HEK293T (cell line): ENCODE measurements at regions not wholly inside any gene's neighbourhood (a gene's known extent, or its start where the extent isn't known, plus 50 kb on each side); places are given as distances from the start of the nearest gene placed in this dataset.
"Not testable (repeated sequence)": the region's sequence is repeated elsewhere in the genome, so short reads cannot be mapped to it uniquely, and the experiment has no call there.

Source experiments
- CTCF ChIA-PET: fragments of 350-600 bp; formaldehyde crosslinking; extraction: SDS; loops from one replicate; lab custom pipeline; 2021; ENCODE audit warnings: antibody characterized with exemption, inconsistent platforms; lab: Yijun Ruan, JAX
- POLR2A ChIA-PET: fragments of 350-600 bp; formaldehyde crosslinking; extraction: SDS; loops from one replicate; lab custom pipeline; 2020; ENCODE audit warnings: antibody characterized with exemption, inconsistent platforms; lab: Yijun Ruan, JAX
- DNase-seq: peaks from one replicate; pipeline ENCODE4 v3.0.0; 2012; ENCODE audit warnings: mixed read lengths; ENCODE audit errors: extremely low spot score
- ARNT ChIP-seq: fragments of 450-650 bp; IDR thresholded peaks from 2 replicates; pipeline ENCODE4 v1.6.1; 2017; ENCODE audit warnings: mild to moderate bottlenecking
- BHLHE40 ChIP-seq: fragments of 450-650 bp; IDR thresholded peaks from 2 replicates; pipeline ENCODE4 v1.6.1; 2016; ENCODE audit warnings: mild to moderate bottlenecking, moderate library complexity, borderline replicate concordance
- CTBP1 ChIP-seq: fragments of 450-650 bp; IDR thresholded peaks from 2 replicates; pipeline ENCODE4 v1.6.1; 2016; ENCODE audit warnings: borderline replicate concordance
- ELF4 ChIP-seq: fragments of 450-650 bp; IDR thresholded peaks from 2 replicates; pipeline ENCODE4 v1.6.1; 2017; ENCODE audit warnings: antibody characterized with exemption
- FOXA1 ChIP-seq: fragments of 450-650 bp; IDR thresholded peaks from 2 replicates; pipeline ENCODE4 v1.6.1; 2016; ENCODE audit warnings: mild to moderate bottlenecking
- FOXK2 ChIP-seq: fragments of 450-650 bp; IDR thresholded peaks from 2 replicates; pipeline ENCODE4 v1.6.1; 2016; ENCODE audit warnings: mild to moderate bottlenecking
- FOXM1 ChIP-seq: fragments of 450-650 bp; IDR thresholded peaks from 2 replicates; pipeline ENCODE4 v1.6.1; 2017; ENCODE audit warnings: mild to moderate bottlenecking, borderline replicate concordance
- HDGF ChIP-seq: fragments of 450-650 bp; IDR thresholded peaks from 2 replicates; pipeline ENCODE4 v1.6.1; 2017; ENCODE audit warnings: antibody characterized with exemption, borderline replicate concordance
- L3MBTL2 ChIP-seq: fragments of 450-650 bp; conservative IDR thresholded peaks from 2 replicates; pipeline ENCODE4 v1.6.1; 2016; ENCODE audit warnings: mild to moderate bottlenecking
- LEF1 ChIP-seq: fragments of 450-650 bp; IDR thresholded peaks from 2 replicates; pipeline ENCODE4 v1.6.1; 2017; ENCODE audit warnings: mild to moderate bottlenecking, borderline replicate concordance
- NFRKB ChIP-seq: fragments of 450-650 bp; IDR thresholded peaks from 2 replicates; pipeline ENCODE4 v1.6.1; 2016; ENCODE audit warnings: mild to moderate bottlenecking, moderate library complexity
- PKNOX1 ChIP-seq: fragments of 450-650 bp; IDR thresholded peaks from 2 replicates; pipeline ENCODE4 v1.6.1; 2016
- SP1 ChIP-seq: fragments of 450-650 bp; IDR thresholded peaks from 2 replicates; pipeline ENCODE4 v1.6.1; 2017
- SUZ12 ChIP-seq: fragments of 450-650 bp; IDR thresholded peaks from 2 replicates; pipeline ENCODE4 v1.6.1; 2016; ENCODE audit warnings: mild to moderate bottlenecking
- TARDBP ChIP-seq: fragments of 450-650 bp; IDR thresholded peaks from 2 replicates; pipeline ENCODE4 v1.6.1; 2016
- ZNF384 ChIP-seq: fragments of 450-650 bp; IDR thresholded peaks from 2 replicates; pipeline ENCODE4 v1.6.1; 2016

DNA sequence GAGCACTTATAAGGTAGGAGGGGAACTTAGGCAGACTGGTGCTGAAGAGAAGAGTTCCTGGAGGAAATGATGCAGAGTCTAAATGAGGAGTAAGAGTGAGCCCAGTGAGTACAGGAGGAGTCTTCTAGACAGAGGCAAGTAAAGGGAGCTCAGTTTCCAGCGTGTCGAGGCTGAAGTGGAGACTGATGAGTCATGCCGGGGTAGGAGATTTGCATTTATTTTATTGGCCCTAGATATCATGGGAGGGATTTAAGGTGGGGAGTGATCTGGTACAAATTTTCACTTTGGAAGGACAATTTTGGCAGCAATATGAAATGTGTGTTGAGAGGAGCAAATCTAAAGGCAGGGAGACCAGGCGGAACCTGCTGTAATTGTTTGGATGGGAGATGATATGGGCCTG lies 157.5 kb downstream of the TTC8 start:
- CTCF ChIA-PET: no interaction called here
- no peak for TF ChIP-seq NFRKB
- no peak for TF ChIP-seq HDGF
- no peak for TF ChIP-seq ZNF384
- TF ChIP-seq LEF1: no peak
- no peak for TF ChIP-seq ELF4
- no peak for TF ChIP-seq FOXA1
- TF ChIP-seq SUZ12: no peak
- no peak for TF ChIP-seq CTBP1
- no peak for TF ChIP-seq TARDBP

DNA sequence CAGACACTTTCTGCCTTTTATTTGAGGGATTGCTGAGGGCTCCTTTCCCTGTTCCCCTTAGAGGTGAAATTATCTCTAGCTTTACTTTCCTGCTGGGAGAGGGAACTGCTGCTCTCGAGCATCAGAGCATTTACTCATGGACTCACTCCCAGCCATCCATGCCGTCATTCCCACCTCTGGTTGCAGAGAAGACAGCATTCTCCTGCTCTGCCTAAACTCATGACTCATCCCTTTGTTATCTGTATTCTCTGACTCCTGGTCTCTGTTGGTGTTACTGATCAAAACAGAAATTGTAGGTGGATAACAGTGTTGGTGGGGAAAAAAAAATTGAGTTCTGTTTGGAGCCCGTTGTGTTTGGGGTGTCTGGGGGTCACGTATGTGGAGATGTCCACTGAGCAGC lies 159.3 kb downstream of the TTC8 start:
- no peak for DNase-seq
- ChIA-PET CTCF (no interaction called here), POLR2A (no interaction called here)
- no peak for TF ChIP-seq NFRKB
- no peak for TF ChIP-seq BHLHE40
- no peak for TF ChIP-seq TARDBP
- no peak for TF ChIP-seq LEF1
- no peak for TF ChIP-seq FOXM1
- TF ChIP-seq FOXK2: no peak
- no peak for TF ChIP-seq ELF4
- no peak for TF ChIP-seq CTBP1
- no peak for TF ChIP-seq SUZ12
- no peak for TF ChIP-seq L3MBTL2
- TF ChIP-seq ZNF384: no peak

More for the DNA sequence above, 157.5 kb downstream of the TTC8 start:
- no peak for DNase-seq
- POLR2A ChIA-PET: no interaction called here

DNA sequence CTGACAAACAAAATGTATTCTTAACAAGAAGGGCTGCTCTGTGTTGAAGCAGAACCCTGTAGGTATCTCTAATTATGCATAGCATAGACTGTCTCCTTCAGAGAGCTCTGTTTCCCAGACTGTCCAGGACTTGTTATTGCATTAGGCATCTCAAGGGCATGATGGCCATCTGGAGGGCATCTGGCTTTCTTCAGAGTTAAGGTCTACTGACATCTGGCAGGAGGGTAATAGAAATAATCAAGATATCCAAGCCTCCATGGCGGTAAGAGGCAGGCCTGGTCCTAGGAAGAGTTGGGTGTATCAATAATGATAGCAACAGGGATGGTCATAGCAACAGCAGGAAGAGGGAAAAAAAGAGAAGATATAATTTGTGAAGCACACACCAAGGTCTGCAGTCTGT lies 161.2 kb downstream of the TTC8 start:
- POLR2A ChIA-PET: no interaction called here
- CTCF ChIA-PET: no interaction called here
- DNase-seq: no peak
- TF ChIP-seq ZNF384 (no peak), SP1 (no peak), LEF1 (no peak), BHLHE40 (no peak), FOXK2 (no peak), NFRKB (no peak), ELF4 (no peak), PKNOX1 (no peak), HDGF (no peak), ARNT (no peak)

- TF ChIP-seq SUZ12 (no peak), NFRKB (no peak), HDGF (no peak), SP1 (no peak), ELF4 (no peak), TARDBP (no peak), PKNOX1 (no peak), FOXA1 (no peak), ZNF384 (no peak), FOXK2 (no peak), BHLHE40 (no peak), L3MBTL2 (no peak), ARNT (no peak), CTBP1 (no peak), LEF1 (no peak), FOXM1 (no peak)
- ChIA-PET CTCF (no interaction called here), POLR2A (no interaction called here)
- DNase-seq: no peak
Measured at GRCh38 chr14:88986146-88986841, 161.8 kb downstream of the TTC8 start.

DNA sequence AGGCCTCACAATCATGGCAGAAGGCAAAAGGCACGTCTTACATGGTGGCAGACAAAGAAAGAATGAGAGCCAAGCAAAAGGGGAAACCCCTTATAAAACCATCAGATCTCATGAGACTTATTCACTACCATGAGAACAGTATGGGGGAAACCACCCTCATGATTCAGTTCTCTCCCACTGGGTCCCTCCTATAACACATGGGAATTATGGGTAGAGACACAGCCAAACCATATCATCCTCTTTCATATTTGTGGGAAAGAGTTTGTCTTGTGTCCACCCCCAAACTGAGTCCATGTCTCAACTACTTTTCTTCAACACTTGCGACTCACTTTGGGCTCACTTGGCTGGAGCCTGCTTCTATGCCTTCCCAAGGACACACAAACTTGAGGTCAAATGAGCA lies 162.5 kb downstream of the TTC8 start:
- POLR2A ChIA-PET, DNase-seq, CTCF ChIA-PET: not testable (repeated sequence)

DNA sequence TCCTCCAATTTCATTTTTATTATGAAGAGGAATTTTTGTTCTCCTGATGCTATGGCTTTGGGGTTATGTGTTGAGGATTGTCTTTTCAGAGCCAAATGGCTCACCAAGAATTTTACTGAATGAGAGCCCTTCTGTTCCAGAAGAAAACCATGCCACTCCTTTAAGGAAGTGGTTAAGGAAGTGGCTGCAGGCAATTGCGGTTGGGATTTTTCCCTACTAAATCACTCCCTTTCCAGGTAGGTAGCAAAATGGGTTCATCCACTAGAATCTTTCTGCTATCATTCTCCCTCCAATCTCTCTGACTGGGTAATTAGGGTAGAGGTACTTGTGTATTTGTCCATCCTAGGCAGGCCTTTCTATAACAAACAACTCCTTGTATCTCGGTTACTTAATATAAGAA lies 163.1 kb downstream of the TTC8 start:
- DNase-seq: no peak
- ChIA-PET POLR2A (no interaction called here), CTCF (no interaction called here)
- TF ChIP-seq ZNF384: no peak
- TF ChIP-seq SP1: no peak
- no peak for TF ChIP-seq BHLHE40
- TF ChIP-seq CTBP1: no peak
- no peak for TF ChIP-seq ARNT
- TF ChIP-seq SUZ12: no peak
- TF ChIP-seq L3MBTL2: no peak
- no peak for TF ChIP-seq FOXA1
- TF ChIP-seq LEF1: no peak
- no peak for TF ChIP-seq NFRKB
- TF ChIP-seq ELF4: no peak
- TF ChIP-seq FOXM1: no peak
- no peak for TF ChIP-seq FOXK2
- TF ChIP-seq PKNOX1: no peak
- TF ChIP-seq TARDBP: no peak
- no peak for TF ChIP-seq HDGF

DNA sequence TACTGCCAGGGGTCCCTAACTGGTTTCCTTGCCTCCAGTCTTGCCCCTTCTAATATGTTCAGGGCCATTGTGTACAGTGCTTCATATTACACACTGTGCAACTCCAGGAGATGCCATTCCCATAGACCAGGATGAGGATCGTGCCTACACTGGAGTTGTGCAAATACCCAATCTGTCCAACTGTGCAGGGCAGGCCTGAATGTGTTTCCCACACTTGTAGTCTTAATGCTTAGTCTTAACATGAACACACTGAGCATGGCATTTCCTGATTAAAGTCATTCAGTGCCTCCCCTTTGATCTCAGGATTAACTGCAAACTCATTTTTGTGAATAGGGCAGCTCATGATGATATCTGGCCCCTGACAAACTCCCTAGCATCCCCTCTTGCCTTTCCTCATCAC lies 165.5 kb downstream of the TTC8 start:
- ChIA-PET CTCF (no interaction called here), POLR2A (no interaction called here)
- no peak for TF ChIP-seq SUZ12
- TF ChIP-seq L3MBTL2: no peak
- TF ChIP-seq ARNT: no peak
- TF ChIP-seq ZNF384: no peak
- no peak for TF ChIP-seq NFRKB
- TF ChIP-seq ELF4: no peak
- TF ChIP-seq BHLHE40: no peak
- no peak for TF ChIP-seq SP1
- TF ChIP-seq HDGF: no peak
- no peak for TF ChIP-seq FOXA1
- no peak for TF ChIP-seq TARDBP
- DNase-seq: no peak
